ENCODE measurements at regions not wholly inside any gene's neighbourhood (a gene's known extent, or its start where the extent isn't known, plus 50 kb on each side); places are given as distances from the start of the nearest gene placed in this dataset.
"Not testable (repeated sequence)": the region's sequence is repeated elsewhere in the genome, so short reads cannot be mapped to it uniquely, and the experiment has no call there.

DNA sequence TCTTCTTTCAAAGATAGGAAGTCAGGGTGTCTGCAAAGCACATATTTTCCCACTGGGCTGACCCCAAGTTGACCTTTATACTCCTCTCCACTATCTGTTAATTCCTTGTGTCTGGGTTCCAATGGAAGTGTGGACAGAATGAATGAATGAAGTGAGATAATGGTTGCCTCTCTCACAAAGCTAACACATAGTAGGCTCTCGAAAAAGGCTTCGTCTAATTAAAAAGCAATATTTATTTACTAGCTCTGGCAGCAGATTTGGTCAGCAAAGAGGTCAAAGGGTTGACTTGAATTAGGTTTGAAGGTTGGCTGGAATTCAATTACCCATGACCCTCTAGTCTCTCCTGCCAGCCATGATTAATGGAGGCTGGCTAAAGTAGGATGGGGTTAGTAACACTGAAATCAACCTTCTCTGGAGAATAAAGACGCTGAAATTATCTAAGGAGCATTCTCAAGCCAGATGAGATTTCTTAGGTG, 280.3 kb upstream of the KLF3 start:
- DNase-seq (ENCODE audit: low read depth) = no peak

DNA sequence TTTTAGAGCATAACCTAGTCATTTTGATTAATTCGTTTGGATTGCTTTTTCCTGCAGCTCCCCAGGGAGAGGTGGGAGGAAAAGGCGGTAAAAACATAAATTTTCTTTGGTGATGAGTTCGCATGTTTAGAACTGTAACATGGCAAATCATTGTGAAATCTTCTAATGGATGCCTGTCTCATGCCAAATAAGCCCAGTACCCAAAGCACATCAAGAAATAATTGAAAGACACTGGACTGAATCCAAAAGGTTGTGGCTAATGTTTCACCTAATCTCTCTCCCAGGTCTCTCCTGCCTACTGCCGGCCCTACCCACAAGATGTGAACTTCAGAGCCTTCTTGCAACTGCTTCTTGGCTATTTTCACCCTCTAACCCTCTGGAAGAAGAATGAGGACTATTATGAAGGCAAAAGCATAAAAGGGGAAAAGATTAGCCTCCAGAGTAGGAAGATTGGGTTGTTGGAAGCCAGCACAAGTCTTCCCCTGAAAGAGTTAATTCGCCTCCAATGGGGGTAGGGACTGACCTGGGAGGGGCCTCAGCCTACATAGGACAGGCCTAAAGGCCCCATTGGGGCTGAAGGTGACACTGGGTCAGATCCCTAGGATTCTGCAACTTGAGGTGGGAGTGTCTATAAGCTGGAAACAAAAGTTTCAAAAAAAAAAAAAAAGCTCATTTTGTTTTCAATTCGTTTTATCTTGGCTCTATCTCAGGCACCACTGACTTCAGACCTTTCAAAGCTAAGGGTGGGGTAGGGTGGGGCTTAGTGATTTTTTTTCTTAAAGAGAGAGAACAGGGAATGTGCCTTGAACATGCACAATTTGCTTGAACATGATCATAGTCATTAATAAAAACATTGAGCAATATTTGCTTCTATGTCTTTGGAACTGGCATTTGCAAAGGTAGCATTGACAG, 278.6 kb upstream of the KLF3 start:
- DNase-seq (ENCODE audit: low read depth) = no peak

DNA sequence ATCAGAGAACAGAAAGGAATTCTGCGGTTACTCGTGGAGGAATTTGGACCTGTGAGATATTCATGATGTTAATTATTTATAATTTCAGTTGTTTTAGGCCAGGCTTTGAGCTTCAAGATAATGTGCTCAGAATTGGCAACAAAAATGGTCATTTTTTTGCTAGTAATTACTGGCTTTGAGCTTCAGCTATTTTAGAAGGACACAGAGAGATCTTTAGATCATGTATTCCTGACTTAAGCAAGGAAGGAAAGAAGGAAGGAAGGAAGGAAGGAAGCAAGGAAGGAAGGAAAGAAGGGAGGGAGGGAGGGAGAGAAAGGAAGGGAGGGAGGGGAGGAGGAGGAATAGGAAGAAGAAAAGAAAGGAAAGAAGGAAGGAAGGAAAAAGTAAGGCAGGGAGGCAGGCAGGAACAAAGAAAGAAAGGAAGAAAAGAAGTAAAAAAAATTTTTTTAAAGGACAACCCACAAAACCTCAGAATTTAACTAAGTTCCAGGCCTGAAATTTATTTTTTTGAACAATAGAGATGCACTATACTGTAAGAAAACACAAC, 277.9 kb upstream of the KLF3 start:
- DNase-seq (ENCODE audit: low read depth) = no peak

DNA sequence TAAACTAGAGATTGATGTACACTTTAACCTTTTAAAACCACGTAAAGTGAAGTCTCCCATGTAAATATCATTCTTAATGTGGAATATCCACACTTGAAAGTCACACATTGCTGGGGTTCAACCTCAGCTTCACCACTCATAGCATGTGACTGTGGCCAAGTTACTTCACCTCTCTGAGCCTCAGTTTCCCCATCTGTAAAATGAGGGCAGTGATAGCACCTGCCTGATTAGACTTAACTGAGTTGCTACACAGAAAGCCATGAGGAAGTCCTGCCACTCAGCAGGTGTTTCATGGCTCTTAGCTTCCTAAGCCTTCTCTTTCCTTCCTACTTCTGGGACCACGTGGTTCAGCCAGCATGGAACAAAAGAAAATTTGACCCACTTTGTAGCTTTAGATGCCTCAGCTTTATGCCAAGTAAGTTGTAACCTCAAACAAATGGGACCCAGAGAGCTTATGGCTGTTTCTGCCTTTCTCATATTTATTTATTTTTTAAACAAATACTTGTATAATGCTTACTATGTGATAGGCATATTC, 277.3 kb upstream of the KLF3 start:
- DNase-seq (ENCODE audit: low read depth) = no peak

DNA sequence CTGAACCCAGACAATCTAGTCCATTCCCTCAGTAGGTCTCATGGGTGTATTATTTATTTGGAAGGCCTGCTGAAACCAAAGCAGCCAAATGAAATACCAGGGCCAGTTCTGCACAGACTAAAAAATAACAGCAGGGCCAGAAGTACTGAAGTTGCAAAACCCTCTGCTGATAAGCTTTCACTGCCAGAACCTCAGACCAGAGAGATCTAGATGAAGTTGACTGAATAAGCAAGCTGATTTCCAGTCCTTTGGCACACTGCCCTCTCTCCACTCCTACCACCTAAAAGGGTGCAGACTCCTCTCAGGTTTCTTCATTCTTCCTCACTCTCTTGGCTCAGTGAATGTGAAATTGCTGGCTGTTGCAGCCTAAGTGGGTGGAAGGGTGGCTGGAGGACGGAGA, 276.7 kb upstream of the KLF3 start:
- DNase-seq (ENCODE audit: low read depth) = no peak

DNA sequence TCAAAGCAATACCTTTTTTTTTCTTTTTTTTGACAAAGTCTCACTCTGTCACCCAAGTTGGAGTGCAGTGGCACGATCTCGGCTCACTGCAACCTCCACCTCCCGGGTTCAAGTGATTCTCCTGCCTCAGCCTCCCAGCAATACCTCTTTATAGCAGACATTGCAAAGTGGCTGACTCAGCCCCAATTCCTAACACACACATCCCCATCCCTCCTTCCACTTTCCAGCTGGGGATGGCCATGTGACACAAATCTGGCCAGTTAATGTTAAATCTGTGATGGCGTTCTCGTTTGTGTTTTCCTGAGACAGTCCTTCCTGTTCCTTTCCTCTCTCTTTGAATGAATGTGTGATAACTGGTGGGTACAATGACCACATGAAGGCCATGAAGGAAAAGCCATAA, 276.2 kb upstream of the KLF3 start:
- no peak for DNase-seq (ENCODE audit: low read depth)

DNA sequence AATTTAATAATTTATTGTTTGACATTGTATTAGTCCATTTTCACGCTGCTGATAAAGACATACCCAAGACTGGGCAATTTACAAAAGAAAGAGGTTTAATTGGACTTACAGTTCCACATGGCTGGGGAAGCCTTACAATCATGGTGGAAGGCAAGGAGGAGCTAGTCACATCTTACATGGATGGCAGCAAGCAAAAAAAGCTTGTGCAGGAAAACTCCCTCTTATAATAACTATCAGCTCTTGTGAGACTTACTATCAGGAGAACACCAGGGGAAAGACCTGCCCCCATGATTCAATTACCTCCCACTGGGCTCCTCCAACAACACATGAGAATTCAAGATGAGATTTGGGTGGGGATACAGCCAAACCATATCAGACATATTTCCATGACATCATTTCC, 275.1 kb upstream of the KLF3 start:
- not testable (repeated sequence) for DNase-seq (ENCODE audit: low read depth)

DNA sequence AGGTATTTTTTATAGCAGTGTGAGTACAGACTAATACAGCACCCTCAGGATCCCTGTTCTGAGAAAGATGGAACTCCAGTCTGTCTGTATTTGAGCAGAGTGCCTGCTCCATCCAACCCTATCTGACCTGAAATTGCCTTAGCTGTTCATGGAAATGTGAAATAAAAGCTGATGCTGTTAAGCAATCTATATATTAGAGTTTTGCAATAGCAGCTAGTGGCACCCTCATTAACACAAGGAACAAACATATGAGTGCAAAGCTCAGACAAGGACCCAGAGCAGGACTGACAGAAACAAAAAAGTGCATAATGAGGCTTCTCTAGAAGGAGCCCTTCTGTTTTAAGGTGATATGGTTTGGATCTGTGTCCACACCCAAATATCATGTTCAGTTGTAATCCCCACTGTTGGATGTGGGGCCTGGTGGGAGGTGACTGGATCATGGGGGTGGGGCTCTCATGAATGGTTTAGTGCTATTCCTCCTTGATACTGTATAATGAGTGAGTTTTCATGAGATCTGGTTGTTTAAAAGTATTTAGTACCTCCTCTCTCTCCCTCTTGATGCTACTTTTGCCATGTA, 272.9 kb upstream of the KLF3 start:
- DNase-seq (ENCODE audit: low read depth) = no peak

DNA sequence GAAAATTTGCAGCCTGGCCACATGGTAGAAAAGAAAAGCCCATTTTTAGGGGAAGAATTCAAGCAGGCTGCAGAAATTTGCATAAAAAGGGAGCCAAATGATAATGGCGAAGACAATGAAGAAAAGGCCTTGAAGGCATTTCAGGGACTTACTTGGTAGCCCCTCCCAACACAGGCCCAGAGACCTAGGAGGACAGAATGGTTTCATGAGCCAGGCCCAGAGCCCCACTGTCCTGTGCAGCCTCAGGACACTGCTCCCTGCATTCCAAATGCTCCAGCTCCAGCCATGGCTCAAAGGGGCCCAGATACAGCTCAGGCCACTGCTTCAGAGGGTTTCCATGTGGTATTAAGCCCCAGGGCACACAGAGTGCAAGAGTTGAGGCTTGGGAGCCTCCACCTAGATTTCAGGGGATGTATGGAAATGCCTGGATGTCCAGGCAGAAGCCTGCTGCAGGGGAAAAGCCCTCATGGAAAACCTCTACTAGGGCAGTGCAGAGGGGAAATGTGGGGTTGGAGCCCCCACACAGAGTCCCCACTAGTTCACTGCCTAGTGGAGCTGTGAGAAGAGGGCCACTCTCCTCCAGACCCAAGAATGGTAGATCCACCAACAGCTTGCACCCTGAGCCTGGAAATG, 271.7 kb upstream of the KLF3 start:
- DNase-seq (ENCODE audit: low read depth) = no peak

DNA sequence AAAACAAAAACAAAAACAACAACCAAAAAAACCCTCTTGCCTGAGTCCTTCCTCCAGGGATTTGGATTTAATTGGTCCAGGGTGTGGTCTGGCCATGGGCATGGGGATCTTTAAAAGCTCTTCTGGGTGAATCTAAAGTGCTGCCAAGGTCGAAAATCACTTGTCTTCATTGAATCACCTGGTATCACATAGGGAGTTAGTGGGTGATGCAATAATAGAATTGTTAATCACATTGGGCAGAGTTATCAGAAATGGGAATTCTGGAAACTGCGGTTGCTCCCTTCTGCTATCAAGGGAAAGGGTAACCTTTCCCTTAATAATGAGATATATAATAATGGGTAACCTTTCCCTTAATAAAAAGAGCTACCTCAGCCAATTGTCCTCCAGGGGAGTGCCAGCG, 267.9 kb upstream of the KLF3 start:
- DNase-seq (ENCODE audit: low read depth) = no peak

DNA sequence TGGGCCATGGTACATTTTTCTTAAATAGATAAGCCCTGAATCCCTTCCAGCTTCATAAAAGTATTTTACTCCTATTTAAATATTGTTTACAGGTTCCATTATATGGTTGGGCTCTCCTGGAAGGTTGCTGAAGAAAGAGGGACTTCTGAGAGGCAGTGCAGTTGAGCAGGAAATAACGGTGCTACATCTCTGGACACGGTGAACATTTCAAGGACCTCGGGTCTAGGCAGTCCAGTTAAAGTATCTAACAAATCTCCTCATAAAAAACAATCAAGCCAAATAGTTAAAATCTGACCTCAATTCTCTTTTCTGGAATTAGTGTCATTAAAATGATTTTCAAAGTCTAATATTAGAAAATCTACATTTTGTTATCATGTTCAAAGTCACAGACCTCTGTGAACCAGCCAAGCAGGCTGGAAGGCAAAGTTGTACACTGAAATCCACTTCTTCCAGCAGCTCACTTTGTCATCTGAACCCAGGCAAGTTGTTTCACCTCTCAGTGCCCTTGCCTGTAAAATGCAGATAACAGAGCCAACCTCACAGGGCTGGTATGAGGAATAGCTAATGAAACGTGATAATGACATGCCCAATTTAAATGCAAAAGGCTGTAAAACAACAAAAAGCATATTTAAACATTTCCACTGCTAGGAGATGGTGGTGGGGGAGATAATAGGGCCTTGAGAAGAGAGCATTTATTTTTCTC, 267.0 kb upstream of the KLF3 start:
- DNase-seq (ENCODE audit: low read depth) = no peak

DNA sequence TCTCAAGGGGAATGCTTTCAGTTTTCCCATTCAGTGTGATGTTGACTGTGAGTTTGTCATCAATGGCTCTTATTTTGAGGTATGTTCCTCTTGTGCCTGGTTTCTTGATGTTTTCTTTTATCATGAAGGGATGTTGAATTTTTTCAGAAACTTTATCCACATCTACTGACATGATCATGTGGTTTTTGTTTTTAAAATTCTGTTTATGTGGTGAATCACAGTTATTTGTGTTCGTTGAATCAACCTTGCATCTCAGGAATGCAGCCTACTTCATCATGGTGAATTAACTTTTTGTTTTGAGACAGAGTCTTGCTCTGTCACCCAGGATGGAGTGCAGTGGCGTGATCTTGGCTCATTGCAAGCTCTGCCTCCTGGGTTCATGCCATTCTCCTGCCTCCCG, 263.1 kb upstream of the KLF3 start:
- DNase-seq (ENCODE audit: low read depth) = no peak

DNA sequence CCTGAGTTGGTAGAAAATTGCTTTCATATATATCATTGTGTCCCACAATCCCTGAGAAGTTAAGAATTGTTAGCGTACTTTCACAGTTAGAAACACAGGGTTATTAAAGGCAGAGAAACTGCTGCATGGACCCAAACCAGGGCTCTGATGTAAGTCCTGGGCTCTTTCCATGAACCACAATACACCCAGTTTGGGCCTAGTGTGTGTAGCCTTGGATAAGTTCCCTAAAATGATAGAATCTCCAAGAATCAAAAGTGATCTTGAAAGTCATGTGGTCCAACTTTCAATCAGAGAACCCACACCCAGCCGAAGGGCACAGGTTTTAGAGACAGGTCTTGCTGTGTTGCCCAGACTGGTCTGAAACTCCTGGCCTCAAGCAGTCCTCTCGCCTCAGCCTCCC, 257.8 kb upstream of the KLF3 start:
- no peak for DNase-seq (ENCODE audit: low read depth)

DNA sequence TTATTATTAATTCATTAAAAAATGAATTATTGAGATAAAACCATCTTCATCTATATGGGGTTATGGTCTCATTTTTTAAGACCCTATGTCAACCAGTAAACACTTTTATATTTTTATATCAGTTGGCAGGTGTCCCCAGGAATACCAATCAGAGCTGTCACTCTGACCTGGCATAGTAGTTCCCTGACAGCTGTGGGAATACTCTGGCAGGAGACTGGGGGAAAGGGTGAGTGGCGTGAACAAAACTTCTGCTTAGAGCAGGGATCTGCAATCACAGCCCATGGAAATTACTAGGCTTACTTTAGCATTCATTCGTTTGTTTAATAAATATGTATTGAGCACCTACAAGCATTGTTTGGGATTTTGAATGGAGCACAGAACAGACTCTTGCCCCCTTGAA, 254.1 kb upstream of the KLF3 start:
- no peak for DNase-seq (ENCODE audit: low read depth)

DNA sequence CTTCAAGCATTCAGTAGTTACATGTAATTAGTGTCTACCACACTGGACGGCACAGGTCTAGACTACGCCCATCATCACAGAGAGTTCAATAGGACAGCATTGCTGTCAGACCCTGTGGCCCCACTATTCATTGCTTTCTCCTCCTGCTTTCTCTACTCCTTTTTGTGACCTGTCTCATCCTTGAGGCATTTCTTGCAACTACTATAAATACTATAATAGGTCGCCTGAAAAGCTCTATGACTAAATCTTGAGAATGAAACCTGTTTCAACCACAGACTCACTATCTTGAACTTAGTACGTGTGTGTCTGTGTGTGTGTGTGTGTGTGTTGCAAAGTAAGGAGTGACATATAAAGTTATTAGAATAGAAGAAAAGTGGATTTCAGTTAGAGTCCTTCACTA, 252.9 kb upstream of the KLF3 start:
- DNase-seq (ENCODE audit: low read depth) = no peak

DNA sequence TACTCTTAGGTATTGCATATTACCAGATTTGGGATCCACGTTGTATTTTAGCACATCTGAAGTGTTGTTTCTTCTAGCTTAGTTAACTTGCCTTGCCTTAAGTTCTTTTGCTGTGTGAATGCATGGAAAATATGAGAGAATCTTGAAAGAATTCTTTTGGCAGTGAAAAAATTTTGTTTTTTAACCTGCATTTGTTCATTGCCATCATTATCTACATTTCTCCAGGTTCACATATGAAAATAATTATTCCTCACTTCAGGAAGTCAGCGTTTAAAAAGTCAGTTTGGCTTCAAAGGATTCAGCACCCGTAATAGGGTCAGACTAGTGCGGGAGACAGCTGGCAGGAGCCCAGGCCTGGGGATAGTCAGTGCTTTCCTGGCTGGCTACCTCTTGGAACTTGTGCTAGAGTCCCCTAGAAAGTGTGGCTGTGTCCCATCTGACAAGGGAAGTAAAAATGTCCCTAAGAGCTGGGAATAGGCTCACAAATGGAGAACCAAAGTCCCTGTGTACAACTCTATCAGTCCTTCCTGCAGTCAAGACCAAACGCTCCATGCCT, 251.9 kb upstream of the KLF3 start:
- no peak for DNase-seq (ENCODE audit: low read depth)

DNA sequence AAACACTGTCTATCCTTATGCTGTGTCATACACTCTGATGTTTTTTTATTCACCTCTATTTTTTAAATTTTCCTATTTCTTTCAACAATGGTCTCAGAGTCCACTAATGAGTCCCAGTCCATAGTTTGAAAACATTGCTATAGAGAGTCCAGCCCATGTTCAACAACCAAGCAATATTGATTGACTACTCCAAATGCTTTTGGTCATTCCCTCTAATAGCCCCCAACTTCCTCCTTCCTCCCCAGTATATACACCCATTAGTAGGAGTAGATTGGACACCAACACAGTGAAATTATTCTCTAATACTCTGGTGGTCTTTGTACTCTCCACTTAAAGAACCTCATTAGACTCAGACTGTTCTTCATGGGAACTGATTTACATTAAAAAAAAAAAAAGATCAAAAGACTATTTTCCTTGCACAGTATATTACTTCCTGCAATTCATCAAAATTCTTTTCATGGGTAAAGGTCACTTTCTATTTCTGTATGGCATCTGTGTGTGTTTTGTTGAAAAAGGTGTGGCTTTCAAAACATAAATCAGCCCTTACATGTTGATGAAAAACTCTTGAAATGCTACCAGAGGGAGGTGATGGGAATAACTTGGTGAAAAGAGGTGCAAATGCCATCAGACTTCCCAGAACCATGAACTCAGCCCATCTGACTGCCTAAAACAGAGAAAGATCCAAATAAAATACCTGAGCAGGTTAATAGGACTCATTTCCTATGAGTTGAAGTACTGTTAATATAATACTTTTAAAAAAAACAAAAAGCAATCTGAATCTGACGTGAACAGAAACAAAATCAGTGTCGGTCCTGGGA, 250.3 kb upstream of the KLF3 start:
- no peak for DNase-seq (ENCODE audit: low read depth)

DNA sequence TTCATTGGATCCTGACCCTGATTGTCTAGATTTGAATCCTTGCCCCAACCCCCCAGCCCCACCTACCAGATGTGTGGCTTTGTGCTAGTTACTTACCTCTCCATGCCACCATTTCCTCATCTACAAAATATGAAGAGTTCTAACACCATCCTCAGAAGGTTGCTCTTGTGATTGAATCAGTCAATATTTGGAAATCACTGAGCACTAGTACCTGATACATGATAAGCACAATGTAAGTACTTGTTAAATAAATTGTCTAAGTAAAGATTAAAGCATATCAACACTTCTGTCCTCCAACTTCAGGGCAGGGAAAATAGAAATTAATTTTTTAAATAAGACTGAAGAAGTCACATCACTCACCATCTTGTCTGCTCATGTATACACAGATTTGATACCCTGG, 249.6 kb upstream of the KLF3 start:
- no peak for DNase-seq (ENCODE audit: low read depth)

DNA sequence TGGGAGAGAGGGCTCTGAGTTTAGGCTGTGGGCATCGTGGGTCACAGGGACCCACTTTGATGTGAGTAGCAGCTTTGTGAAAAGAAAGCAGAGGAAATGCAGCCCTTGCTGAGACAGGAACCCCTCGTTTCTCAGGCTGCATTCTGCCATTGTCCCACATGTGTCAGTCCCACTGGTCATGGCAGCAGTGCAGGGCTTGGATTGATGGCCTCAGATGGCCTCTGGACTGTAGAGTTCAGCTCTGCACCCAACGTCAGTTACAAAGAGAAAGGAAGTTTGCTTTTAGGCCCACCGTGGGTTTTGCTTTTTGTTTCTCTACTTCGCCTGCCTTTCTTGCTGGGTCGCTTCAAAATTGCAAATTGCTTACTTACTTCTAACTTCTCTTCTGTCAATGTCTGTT, 248.3 kb upstream of the KLF3 start:
- DNase-seq (ENCODE audit: low read depth) = no peak

DNA sequence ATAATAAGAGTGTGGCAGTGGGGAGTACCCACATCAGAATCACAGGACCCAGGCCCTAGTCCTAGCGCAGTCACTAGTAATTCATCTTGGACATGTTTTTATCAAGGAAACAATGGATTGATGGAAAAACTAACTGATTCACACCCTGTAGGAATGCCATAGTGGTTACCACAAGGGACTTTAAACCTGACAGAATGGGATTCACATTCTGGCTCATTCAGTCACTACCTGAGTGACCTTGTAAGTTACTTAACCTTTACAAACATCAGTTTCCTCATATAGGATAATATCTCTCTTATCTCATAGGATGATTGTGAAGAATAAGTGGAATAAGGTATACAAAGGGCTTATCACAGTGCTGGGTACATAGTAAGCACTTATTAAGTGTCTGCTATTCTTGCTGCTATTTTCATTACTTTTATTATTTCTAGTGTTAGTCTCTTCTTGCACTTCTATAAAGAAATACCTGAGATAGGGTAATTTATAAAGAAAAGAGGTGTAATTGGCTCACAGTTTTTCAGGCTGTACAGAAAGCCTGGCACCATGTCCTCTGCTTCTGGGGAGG, 247.5 kb upstream of the KLF3 start:
- DNase-seq (ENCODE audit: low read depth) = no peak

DNA sequence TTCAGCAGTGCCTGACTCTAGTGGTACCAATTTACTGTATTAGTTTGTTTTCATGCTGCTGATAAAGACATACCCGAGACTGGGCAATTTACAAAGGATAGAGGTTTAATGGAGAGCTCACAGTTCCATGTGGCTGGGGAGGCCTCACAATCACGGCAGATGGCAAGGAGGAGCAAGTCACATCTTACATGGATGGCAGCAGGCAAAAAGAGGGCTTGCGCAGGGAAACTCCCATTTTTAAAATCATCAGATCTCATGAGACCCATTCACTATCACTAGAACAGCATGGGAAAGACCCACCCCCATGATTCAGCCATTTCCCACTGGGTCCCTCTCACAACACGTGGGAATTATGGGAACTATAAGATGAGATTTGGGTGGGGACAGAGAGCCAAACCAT, 243.7 kb upstream of the KLF3 start:
- DNase-seq (ENCODE audit: low read depth) = not testable (repeated sequence)

Measured in stimulated activated CD8-positive, alpha-beta memory T cell treated with anti-CD3 and anti-CD28 coated beads, Interleukin-7, amount 100 ng/mL, for 24 hours (primary cell).